Urinary bladder (tissue), 3 donors: ENCODE measurements at regions not wholly inside any gene's neighbourhood (a gene's known extent, or its start where the extent isn't known, plus 50 kb on each side); places are given as distances from the start of the nearest gene placed in this dataset.

Experiments
- DNase-seq: peaks from one replicate; pipeline ENCODE4 v3.0.0-alpha.2; 2015; ENCODE audit errors: extremely low spot score
- H3K27ac ChIP-seq: one replicate; pipeline ENCODE4 v1.5.1; 2013; ENCODE audit warnings: low read depth, mild to moderate bottlenecking, moderate library complexity
- H3K36me3 ChIP-seq: one replicate; pipeline ENCODE4 v1.6.1; 2013; ENCODE audit warnings: mild to moderate bottlenecking, moderate library complexity; ENCODE audit not compliant: insufficient read depth
- H3K4me1 ChIP-seq: one replicate; pipeline ENCODE4 v1.6.1; 2013; ENCODE audit warnings: mild to moderate bottlenecking, moderate library complexity; ENCODE audit not compliant: insufficient read depth
- H3K4me3 ChIP-seq: one replicate; pipeline ENCODE4 v1.5.1; 2013; ENCODE audit warnings: low read depth, low read length
- WGBS: extraction: QIAGEN DNeasy Blood & Tissue Kit; methylation state at CpG from one replicate; pipeline ENCODE4 v1.1.7; 2013; 5-methylcytosine and 5-hydroxymethylcytosine counted together
- donor health status: healthy with polysubstance abuse.
- donor health status: healthy.

DNA sequence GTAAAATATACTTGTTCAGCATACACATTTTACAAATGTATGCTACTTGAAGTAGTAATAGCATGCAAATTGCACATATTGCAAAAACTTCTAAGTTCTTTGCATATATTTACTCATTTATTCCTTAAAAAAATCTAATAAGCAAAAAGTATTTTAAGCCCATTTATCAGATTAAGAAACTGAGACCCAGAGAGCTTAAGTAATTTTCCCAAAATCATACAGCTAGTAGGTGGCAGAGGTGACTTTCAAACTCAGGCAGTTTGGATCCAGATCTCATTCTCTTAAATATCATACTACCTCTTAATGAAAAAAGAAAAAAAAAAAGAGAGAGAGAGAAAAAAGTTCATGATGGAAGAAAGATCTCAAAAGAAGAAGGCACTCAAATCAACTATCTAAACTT lies 157.9 kb downstream of the RPS12 start:
- no peak for DNase-seq
- no peak overlapping the region for H3K4me3 ChIP-seq
- no peaks in the 10 kb centered on the region for H3K4me1 ChIP-seq
- H3K36me3 ChIP-seq, result no peaks in the 10 kb centered on the region
- H3K27ac ChIP-seq, result no peak overlapping the region

GRCh38 chr6:132972971-132973370 lies 158.6 kb downstream of the RPS12 start:
- WGBS, result 48% methylated on average over 3 of the region's 3 CpGs
- DNase-seq, result no peak
- Histone ChIP-seq H3K36me3 (no peaks in the 10 kb centered on the region), H3K27ac (no peak overlapping the region), H3K4me1 (no peaks in the 10 kb centered on the region), H3K4me3 (no peak overlapping the region)

DNA sequence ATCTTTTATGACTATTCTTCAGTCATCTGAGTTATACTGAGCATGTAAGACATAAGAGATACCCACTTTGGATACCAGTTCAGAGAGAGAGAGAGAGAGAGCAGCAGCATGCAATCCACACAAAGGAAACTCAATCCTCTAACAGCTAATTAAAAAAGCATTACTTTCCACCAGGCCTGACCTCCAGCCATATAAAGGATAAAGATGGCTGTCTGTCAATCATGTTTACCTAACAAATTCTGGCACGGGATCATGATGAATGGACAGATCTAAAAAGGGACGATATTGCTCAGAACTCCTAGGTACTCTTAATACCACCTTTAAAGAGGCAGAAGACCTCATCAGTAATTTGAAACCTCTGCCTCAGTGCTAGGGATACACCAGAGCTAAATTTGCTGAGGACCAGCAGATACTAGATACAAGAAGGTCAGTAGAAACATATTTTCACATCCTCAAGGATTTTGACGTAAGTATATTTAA lies 159.2 kb downstream of the RPS12 start:
- H3K36me3 ChIP-seq, result no peaks in the 10 kb centered on the region
- no peak overlapping the region for H3K4me3 ChIP-seq
- WGBS, result 27% methylated on average over 3 of the region's 3 CpGs
- DNase-seq, result no peak
- no peak overlapping the region for H3K27ac ChIP-seq
- no peaks in the 10 kb centered on the region for H3K4me1 ChIP-seq

DNA sequence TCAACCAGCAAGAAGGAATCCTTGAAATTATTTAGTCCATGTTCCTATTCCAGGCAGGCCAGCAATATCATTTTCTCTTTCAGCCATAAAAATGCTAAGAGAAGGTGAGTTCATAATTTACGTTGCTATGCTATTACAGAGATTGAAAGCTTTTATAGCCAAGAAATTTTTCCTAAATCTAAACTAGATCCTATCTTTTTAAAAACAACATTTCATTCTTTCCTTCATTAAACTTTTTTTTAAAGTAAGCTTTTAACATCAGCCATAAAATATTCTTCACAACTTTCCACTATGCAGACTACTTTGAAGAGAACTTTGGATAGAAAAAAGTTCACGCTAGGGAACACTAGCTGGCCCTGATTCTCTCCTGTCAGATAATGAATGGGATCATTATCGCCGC lies 159.8 kb downstream of the RPS12 start:
- Histone ChIP-seq H3K4me3 (no peak overlapping the region), H3K27ac (no peak overlapping the region), H3K36me3 (no peaks in the 10 kb centered on the region), H3K4me1 (no peaks in the 10 kb centered on the region)
- 59% methylated on average over 4 of the region's 4 CpGs for WGBS
- DNase-seq, result no peak

DNA sequence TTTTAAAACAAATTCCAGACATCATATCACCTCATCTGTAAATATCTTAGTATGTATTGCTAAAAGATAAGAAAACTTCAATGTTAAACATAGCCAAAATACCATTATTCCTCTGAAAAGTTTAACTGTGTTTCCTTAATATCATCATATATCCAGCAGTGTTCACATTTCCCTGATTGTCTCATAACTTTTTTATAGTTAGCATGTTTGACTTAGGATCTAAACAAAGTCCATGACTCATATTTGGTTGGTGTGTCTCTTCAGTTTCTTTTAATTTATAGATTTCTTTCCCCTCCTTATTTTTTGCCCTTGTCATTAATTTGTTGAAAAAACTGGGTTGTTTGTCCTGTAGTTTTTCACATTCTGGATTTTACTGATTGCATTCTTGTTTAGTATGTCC lies 163.0 kb downstream of the RPS12 start:
- Histone ChIP-seq H3K36me3 (no peaks in the 10 kb centered on the region), H3K4me1 (no peaks in the 10 kb centered on the region), H3K4me3 (no peak overlapping the region), H3K27ac (no peak overlapping the region)
- no peak for DNase-seq

- no peak overlapping the region for H3K4me3 ChIP-seq
- DNase-seq, result no peak
- H3K27ac ChIP-seq, result no peak overlapping the region
- H3K36me3 ChIP-seq, result no peaks in the 10 kb centered on the region
- H3K4me1 ChIP-seq, result no peaks in the 10 kb centered on the region
Observed at GRCh38 chr6:132978685-132979084, 164.3 kb downstream of the RPS12 start.

- Histone ChIP-seq H3K36me3 (no peaks in the 10 kb centered on the region), H3K4me3 (no peak overlapping the region), H3K27ac (no peak overlapping the region), H3K4me1 (no peaks in the 10 kb centered on the region)
- 85% methylated on average over 2 of the region's 2 CpGs for WGBS
- no peak for DNase-seq
Observed at GRCh38 chr6:132993738-132994137, 179.4 kb downstream of the RPS12 start.

- H3K27ac ChIP-seq, result no peak overlapping the region
- H3K36me3 ChIP-seq, result no peaks in the 10 kb centered on the region
- no peak overlapping the region for H3K4me3 ChIP-seq
- no peaks in the 10 kb centered on the region for H3K4me1 ChIP-seq
- 90% methylated on average over 5 of the region's 5 CpGs for WGBS
- no peak for DNase-seq
Observed at GRCh38 chr6:132995009-132995408, 180.6 kb downstream of the RPS12 start.

DNA sequence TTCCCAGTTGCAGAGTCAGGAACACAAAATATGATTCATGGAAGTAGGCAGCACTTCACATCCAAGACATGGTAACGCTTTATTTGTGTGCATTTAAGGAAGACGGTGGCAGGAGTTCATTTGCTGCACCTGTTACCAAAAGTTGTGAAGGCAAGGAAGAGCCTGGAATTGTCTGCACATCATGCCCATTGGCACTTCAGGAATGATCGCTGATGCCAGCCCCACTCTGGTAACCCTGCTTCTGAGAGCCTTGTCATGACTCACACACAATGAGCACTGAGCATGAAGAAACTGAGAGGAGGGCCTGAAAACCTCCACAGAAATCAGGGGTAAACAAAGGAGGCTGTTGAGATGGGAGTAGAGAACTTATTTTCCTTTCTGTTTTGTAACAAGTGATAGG lies 181.1 kb downstream of the RPS12 start:
- no peaks in the 10 kb centered on the region for H3K4me1 ChIP-seq
- no peak overlapping the region for H3K4me3 ChIP-seq
- WGBS, result 92% methylated on average over 3 of the region's 3 CpGs
- no peaks in the 10 kb centered on the region for H3K36me3 ChIP-seq
- no peak for DNase-seq
- H3K27ac ChIP-seq, result no peak overlapping the region

DNA sequence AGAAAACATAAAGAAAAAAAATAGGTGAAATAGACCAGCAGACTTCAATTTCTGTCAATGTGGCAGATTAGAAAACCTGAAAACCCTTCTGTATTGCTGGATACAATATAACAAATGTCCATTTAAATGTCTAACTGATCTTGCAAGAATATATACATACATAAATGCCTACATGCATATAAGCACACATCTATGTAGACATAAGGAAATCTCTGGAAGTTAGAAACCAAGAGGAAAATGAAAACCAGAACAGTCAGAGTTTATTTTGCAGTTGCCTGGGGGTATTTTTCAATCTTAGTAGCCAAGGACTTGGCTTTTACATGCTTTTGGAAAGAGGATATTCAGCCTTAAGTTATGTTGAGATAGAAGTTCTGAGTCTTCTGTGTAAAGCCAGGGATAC lies 184.0 kb downstream of the RPS12 start:
- Histone ChIP-seq H3K36me3 (no peaks in the 10 kb centered on the region), H3K4me1 (no peaks in the 10 kb centered on the region), H3K27ac (no peak overlapping the region), H3K4me3 (no peak overlapping the region)
- DNase-seq, result no peak

GRCh38 chr6:133001040-133001565 lies 186.7 kb downstream of the RPS12 start:
- Histone ChIP-seq H3K4me1 (no peaks in the 10 kb centered on the region), H3K4me3 (no peak overlapping the region), H3K27ac (no peak overlapping the region), H3K36me3 (no peaks in the 10 kb centered on the region)
- WGBS, result 66% methylated on average over 2 of the region's 2 CpGs
- DNase-seq, result no peak

DNA sequence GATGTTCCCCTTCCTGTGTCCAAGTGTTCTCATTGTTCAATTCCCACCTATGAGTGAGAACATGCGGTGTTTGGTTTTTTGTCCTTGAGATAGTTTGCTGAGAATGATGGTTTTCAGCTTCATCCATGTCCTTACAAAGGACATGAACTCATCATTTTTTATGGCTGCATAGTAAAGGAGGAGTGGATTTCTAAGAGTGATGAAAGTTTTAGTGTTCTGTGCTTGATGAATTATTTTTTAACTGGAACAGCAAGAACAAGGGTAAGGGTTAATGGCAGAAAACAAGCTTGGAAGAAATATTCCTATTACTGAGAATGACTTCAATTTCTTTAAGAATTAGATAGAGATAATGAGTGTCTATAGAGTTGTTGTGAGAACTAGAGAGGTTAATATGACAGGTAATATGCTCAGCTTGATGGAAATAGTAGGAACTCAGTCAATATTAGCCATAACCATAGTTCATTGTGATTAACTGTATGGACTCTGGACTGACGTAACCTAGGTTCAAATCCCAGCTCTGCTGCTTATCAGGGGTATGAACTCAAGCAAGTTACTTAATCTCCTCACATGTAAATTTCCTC lies 190.0 kb downstream of the RPS12 start:
- 95% methylated on average over 2 of the region's 2 CpGs for WGBS
- H3K4me3 ChIP-seq, result no peak overlapping the region
- H3K36me3 ChIP-seq, result no peaks in the 10 kb centered on the region
- DNase-seq, result no peak
- no peak overlapping the region for H3K27ac ChIP-seq
- H3K4me1 ChIP-seq, result no peaks in the 10 kb centered on the region

GRCh38 chr6:133012774-133013173 lies 198.4 kb downstream of the RPS12 start:
- no peak for DNase-seq
- no peak overlapping the region for H3K4me3 ChIP-seq
- WGBS, result 58% methylated on average over 1 of the region's 1 CpG
- no peaks in the 10 kb centered on the region for H3K36me3 ChIP-seq
- no peak overlapping the region for H3K27ac ChIP-seq
- no peaks in the 10 kb centered on the region for H3K4me1 ChIP-seq

DNA sequence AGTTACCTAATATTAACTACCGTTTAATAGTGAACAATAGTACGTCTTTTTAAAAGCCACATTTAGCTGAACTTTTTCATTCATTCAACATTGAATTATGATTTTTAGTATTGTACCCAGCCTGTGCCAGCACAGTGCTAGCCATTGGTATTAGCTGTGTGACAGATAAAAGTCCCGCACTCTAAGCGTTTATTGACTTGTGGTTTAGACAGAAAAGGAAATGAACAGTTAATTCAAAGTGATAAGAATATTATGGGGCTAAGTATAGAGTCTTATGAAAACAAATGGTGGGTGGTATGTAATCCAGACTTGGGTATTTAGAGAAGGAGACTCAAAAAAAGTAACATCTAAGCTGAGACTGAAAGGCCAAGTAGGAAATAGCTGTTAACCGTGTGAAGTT lies 202.3 kb downstream of the RPS12 start:
- 34% methylated on average over 5 of the region's 5 CpGs for WGBS
- no peaks in the 10 kb centered on the region for H3K36me3 ChIP-seq
- DNase-seq, result no peak
- no peaks in the 10 kb centered on the region for H3K4me1 ChIP-seq
- H3K27ac ChIP-seq, result no peak overlapping the region
- H3K4me3 ChIP-seq, result no peak overlapping the region

GRCh38 chr6:133017581-133017980 lies 203.2 kb downstream of the RPS12 start:
- Histone ChIP-seq H3K4me3 (no peak overlapping the region), H3K27ac (no peak overlapping the region), H3K36me3 (no peaks in the 10 kb centered on the region), H3K4me1 (no peaks in the 10 kb centered on the region)
- WGBS, result 73% methylated on average over 5 of the region's 5 CpGs
- DNase-seq, result no peak
